ENCODE measurements at regions not wholly inside any gene's neighbourhood (a gene's known extent, or its start where the extent isn't known, plus 50 kb on each side); places are given as distances from the start of the nearest gene placed in this dataset.
A peak's percentile ranks its signal among the peaks of the same experiment; 100 is the strongest.

- no peak for DNase-seq
Measured at GRCh38 chr3:111244760-111245159, 173.1 kb downstream of the NECTIN3 start.

- peak; percentile 77 for DNase-seq
Measured at GRCh38 chr3:111246967-111247760, 175.5 kb downstream of the NECTIN3 start.

DNA sequence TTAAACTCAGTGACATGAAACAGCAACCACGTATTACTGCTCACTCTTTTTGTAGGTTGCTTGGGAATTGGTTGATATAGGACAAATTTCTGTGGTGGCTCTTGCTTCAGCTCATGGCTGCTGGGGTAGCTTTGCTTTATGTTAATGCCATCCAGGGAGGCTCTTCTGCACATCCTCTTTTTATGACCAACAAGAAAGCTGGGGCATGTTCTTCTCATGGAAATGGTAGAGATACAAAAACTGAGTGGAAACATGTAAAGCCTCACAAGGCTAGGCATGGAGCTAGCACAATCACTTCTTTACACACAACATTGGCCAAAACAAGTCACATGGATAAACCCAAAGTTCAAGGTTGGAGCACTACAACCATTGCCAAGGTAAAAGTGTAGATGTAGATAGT lies 176.8 kb downstream of the NECTIN3 start:
- DNase-seq = no peak

DNA sequence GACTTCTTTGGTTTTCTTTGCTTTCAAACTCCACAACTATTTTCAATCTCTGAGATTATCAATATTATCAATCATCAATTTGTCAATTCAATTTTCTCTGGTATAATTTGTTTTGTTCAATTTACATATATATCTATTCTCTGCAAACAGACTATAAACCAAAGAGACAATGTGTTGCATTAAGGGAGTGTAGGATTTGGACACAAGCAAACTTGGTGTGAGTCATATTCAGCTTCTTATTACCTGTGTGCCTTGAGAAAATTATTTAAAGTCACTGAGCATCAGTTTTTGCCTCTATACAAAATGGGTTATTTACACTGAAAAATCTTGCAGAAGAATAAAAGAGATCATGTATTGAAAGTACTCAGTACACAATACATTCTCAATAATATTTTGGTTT lies 177.8 kb downstream of the NECTIN3 start:
- DNase-seq = no peak

- DNase-seq = peak; percentile 2
Measured at GRCh38 chr3:111252779-111253178, 181.2 kb downstream of the NECTIN3 start.

GRCh38 chr3:111253733-111254132 lies 182.1 kb downstream of the NECTIN3 start:
- DNase-seq = no peak

GRCh38 chr3:111260878-111261277 lies 189.3 kb downstream of the NECTIN3 start:
- no peak for DNase-seq

DNA sequence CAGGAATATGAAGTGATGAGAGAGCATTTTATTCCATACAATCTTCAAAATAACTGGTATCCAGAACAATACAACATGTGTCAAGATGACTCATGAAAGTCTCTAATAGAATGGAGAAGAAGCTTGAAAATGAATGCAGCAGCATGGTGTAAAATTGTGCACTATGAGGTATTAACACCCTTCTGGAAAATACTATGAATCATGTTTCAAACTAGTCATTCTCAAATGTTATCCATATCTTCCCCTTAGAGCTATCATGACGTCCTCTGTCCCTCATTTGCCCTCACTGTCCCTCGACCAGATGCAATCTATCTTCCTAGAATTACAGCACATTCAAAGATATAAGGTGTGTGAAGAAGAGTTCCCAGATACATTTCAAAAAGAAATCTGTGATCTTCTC lies 198.2 kb downstream of the NECTIN3 start:
- DNase-seq = no peak

DNA sequence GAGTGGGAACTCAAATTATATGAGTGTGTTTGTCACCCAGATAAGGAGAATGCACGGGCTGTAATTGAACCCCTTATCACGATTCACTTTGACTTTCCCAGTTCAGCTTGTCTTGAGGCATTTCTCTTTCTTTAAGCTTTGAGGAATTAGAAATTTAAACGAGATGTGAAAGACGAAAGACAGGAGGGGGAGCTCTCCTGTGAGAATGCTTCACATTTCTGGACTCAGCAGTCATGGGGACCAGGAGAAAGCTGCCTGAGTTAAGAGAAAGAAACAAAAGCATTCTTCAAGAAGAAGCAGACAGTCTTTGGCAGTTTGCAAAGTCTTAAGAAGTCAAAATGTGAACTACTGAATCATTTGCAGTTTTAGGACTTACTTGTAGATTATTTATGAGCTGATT lies 205.6 kb downstream of the NECTIN3 start:
- DNase-seq = no peak

- no peak for DNase-seq
Measured at GRCh38 chr3:111278959-111279358, 207.3 kb downstream of the NECTIN3 start.

DNA sequence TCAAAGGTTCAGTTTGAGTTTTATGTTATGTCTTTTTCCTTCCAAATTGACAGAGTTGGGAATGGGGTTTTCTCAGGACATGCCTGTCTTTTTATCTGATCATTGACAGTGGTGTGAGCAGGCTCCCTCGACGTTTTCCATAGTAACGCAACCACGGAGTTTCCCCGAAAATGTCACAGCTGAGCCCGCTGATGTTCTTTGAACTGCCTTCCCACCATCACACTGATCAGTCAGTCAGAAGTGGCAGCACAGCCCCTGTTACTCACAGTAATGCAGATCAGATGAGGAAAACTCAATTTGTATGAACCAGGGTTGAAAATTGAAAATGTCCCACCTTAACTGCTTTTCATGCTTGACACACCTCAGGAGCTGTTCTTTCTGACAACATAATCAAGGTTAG lies 210.4 kb downstream of the NECTIN3 start:
- DNase-seq = no peak

- DNase-seq = no peak
Measured at GRCh38 chr3:111283165-111283564, 211.5 kb downstream of the NECTIN3 start.

DNA sequence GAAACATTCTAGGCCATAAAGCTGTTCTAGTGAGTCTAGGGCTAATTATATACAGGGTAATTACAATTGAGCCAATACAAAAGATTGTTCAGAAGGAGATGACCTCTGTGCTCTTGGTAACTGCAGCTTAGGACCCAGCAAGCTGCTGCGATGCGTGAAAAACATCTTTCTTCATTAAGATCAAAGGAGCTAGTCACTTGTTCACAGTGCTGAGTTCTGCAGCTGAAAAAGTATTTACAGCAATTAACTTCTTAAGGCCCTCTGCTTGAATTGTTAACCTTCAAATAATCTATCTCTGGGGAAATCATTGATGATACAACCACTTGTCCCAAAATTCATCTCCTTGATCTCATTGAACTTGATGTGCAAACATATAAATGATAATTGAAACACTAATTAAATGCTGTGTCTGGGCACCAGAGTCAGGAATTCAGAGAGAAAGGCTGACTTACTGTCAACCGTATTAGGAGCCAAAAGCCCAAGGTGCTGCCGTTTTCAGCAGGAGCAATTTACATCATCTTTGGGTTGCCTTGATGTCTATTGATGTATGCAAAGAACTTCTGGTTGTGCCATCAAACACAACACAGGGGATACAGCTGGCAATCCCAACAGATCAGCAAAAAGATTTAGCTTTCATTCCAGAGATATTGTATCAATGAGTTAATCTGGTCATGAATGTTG lies 213.0 kb downstream of the NECTIN3 start:
- DNase-seq = peak; percentile 4

- no peak for DNase-seq
Measured at GRCh38 chr3:111285184-111285538, 213.5 kb downstream of the NECTIN3 start.

GRCh38 chr3:111285694-111286093 lies 214.1 kb downstream of the NECTIN3 start:
- peak; percentile 78 for DNase-seq

DNA sequence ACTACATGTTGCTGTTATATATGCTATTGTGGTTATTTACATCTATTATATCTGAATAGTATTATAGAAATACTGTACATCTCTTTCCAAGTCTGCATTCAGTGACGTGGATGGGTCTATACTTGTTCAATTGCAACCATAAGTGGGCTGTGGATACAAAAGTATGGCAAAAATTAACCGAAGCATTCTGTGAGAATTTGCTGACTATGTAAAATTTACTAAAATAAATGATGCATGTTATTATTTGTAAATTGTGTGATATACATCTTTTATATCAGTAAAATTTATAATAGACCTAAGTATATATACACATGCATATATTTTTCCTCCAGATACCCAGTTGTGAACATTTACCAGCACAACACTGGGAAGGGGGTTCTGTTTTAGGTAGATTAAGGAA lies 215.1 kb downstream of the NECTIN3 start:
- no peak for DNase-seq

DNA sequence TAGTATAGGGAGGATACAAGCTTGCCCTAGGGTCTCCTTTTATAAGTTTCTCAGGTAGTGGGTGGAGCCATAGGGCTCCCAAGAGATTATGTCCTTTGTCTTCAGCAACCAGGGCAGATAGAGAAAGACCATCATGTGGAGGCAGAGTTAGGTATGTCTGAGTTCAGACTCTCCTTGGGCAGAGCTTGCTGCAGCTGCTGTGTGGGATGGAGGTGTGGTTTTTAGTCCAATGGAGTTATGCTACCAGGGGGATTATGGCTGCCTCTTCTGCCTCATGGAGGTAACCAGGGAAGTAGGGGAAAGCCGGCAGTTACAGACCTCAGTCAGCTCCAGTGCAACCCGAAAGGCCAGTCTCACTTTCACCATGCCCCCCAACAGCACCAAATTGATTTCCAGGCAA lies 220.5 kb downstream of the NECTIN3 start:
- DNase-seq = no peak

GRCh38 chr3:111299192-111299615 lies 227.6 kb downstream of the NECTIN3 start:
- no peak for DNase-seq

DNA sequence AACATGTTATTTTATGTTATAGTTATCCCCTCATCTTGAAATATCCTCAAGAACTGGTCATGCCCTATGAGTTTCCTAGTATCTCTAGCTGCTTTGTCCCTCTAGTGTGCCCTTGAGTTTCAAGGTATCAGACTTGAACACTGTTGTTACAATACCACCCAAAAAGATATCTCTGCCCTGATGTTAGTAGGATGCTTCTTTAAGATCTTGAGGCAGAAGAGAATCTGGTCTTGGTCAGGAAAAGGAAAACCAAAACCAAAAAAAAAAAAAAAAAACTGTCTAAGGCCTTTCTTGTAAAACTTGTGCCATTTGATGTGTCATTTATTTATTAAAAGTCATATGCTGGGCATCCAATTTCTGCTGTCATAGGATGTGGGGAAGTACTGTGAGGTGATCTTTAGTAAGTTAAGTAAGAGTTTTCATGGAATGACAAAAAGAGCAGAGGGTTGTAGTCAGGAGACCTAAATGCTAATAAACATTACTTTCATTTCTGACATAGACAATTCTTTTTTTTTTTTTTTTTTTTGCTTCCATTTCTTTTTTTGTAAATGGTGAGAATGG lies 229.7 kb downstream of the NECTIN3 start:
- DNase-seq = no peak

DNA sequence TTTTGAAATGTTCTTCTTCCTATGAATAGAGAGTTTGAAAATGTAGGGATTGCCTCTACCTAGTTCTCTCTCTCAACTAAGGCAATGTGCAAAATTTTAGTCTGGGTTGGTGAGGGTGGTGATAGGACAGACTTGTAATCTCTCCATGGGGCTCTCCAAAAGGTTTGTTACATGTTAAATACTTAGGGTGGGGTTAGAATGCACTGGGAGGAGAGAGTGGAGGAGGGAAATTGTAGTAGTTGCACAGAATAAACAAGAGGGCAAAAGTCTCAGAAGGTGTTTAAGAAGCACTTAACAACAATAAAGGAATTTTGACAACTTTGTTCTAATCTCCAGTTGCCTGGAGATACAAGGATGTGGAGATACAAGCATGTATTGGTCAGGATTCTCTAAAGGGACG lies 230.4 kb downstream of the NECTIN3 start:
- no peak for DNase-seq

DNA sequence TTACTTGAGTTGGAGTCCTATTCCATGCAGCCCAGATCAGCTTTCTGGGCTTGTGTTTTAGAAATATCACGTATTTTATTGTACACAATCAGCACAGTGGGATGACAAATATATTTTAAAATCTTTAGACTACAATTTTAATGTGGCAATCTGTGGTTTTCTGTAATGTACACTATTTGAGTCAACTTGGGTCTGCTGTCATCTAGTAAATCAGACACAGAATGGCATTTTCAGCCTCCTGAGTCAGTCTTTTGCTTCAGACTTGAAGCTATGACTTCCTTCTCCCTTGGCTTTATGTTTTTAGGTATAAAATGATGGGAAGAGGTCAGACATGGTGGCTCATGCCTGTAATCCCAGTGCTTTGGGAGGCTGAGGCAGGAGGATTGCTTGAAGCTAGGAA lies 232.1 kb downstream of the NECTIN3 start:
- DNase-seq = no peak

GRCh38 chr3:111307676-111308075 lies 234.3 kb upstream of the CD96 start:
- DNase-seq = no peak

- no peak for DNase-seq
Measured at GRCh38 chr3:111311126-111311525, 230.9 kb upstream of the CD96 start.

GRCh38 chr3:111311709-111312235 lies 230.2 kb upstream of the CD96 start:
- no peak for DNase-seq
